Neuronal stem cell (in vitro differentiated cells): ENCODE measurements at regions not wholly inside any gene's neighbourhood (a gene's known extent, or its start where the extent isn't known, plus 50 kb on each side); places are given as distances from the start of the nearest gene placed in this dataset.

ENCODE experiments used
- DNase-seq: peaks from one replicate; pipeline ENCODE4 v3.0.0-alpha.2; 2013; ENCODE audit warnings: low spot score
- H2AFZ ChIP-seq: one replicate; pipeline ENCODE4 v1.6.1; 2013; ENCODE audit warnings: mild to moderate bottlenecking, low read length, inconsistent platforms
- H2AK5ac ChIP-seq: 2 replicates; pipeline ENCODE4 v1.6.1; 2013; ENCODE audit warnings: low read depth, mild to moderate bottlenecking, inconsistent platforms, low read length, moderate library complexity, mixed read lengths
- H2BK120ac ChIP-seq: 2 replicates; pipeline ENCODE4 v1.6.1; 2013; ENCODE audit warnings: low read depth, mild to moderate bottlenecking, inconsistent platforms, low read length, moderate library complexity, mixed read lengths
- H2BK12ac ChIP-seq: one replicate; pipeline ENCODE4 v1.6.1; 2013; ENCODE audit warnings: low read length, inconsistent platforms
- H2BK15ac ChIP-seq: 2 replicates; pipeline ENCODE4 v1.6.1; 2013; ENCODE audit warnings: mild to moderate bottlenecking, low read length, inconsistent platforms, mixed read lengths
- H2BK5ac ChIP-seq: one replicate; pipeline ENCODE4 v1.6.1; 2013; ENCODE audit warnings: inconsistent platforms, mild to moderate bottlenecking, low read length, moderate library complexity
- H3K14ac ChIP-seq: one replicate; pipeline ENCODE4 v1.6.1; 2013; ENCODE audit warnings: low read length, inconsistent platforms
- H3K18ac ChIP-seq: 2 replicates; pipeline ENCODE4 v1.6.1; 2013; ENCODE audit warnings: low read length, inconsistent platforms
- H3K23ac ChIP-seq: 2 replicates; pipeline ENCODE4 v1.6.1; 2013; ENCODE audit warnings: low read depth, mild to moderate bottlenecking, mixed read lengths, low read length, inconsistent platforms; ENCODE audit not compliant: poor library complexity
- H3K27ac ChIP-seq: replicated peaks from 3 replicates; pipeline ENCODE4 v1.5.1; 2013; ENCODE audit warnings: low read length, inconsistent platforms
- H3K27me3 ChIP-seq, 3 experiments: 2 replicates each; pipeline ENCODE4 v1.6.1; 2013; ENCODE audit warnings: low read length in 3 of 3, mild to moderate bottlenecking in 2 of 3, inconsistent platforms in 1 of 3, low read depth in 1 of 3, mixed read lengths in 1 of 3, moderate library complexity in 1 of 3; ENCODE audit not compliant: control insufficient read depth in 3 of 3, insufficient read depth in 3 of 3
- H3K36me3 ChIP-seq, 2 donors: replicated peaks in 1 of 2; 2 replicates each; pipeline ENCODE4 v1.6.1; 2013; ENCODE audit warnings: low read length in 2 of 2; ENCODE audit not compliant: control insufficient read depth in 2 of 2, insufficient read depth in 2 of 2
- H3K4ac ChIP-seq: 2 replicates; pipeline ENCODE4 v1.6.1; 2013; ENCODE audit warnings: inconsistent platforms, mild to moderate bottlenecking, low read length, moderate library complexity
- H3K4me1 ChIP-seq, 2 donors: 1 replicate in 1 of 2; 2 replicates in 1 of 2; pipeline ENCODE4 v1.6.1; 2013; ENCODE audit warnings: low read length in 2 of 2, low read depth in 1 of 2; ENCODE audit not compliant: control insufficient read depth in 2 of 2, insufficient read depth in 1 of 2
- H3K4me2 ChIP-seq: one replicate; pipeline ENCODE4 v1.6.1; 2013; ENCODE audit warnings: mild to moderate bottlenecking, low read length, inconsistent platforms; ENCODE audit not compliant: insufficient read depth, poor library complexity, severe bottlenecking
- H3K4me3 ChIP-seq, 2 donors: 2 replicates each; pipeline ENCODE4 v1.5.1; 2013; ENCODE audit warnings: low read length in 2 of 2, mild to moderate bottlenecking in 2 of 2, inconsistent platforms in 1 of 2, moderate library complexity in 1 of 2
- H3K79me1 ChIP-seq: one replicate; pipeline ENCODE4 v1.6.1; 2013; ENCODE audit warnings: low read depth, mild to moderate bottlenecking, inconsistent platforms, low read length, moderate library complexity
- H3K9ac ChIP-seq: one replicate; pipeline ENCODE4 v1.6.1; 2013; ENCODE audit warnings: mild to moderate bottlenecking, low read depth, low read length, inconsistent platforms; ENCODE audit not compliant: poor library complexity
- H3K9me3 ChIP-seq, 2 donors: replicated peaks in 1 of 2; 2 replicates each; pipeline versions ENCODE3 to v1.6.1; 2013; ENCODE audit warnings: low read length in 2 of 2, mild to moderate bottlenecking in 2 of 2, inconsistent platforms in 1 of 2, low read depth in 1 of 2, mixed read lengths in 1 of 2, moderate library complexity in 1 of 2; ENCODE audit not compliant: control insufficient read depth in 2 of 2, insufficient read depth in 1 of 2
- H4K8ac ChIP-seq: one replicate; pipeline ENCODE4 v1.6.1; 2013; ENCODE audit warnings: low read depth, mild to moderate bottlenecking, inconsistent platforms, low read length, moderate library complexity
- H4K91ac ChIP-seq: one replicate; pipeline ENCODE4 v1.6.1; 2013; ENCODE audit warnings: low read length, low read depth, mild to moderate bottlenecking, inconsistent platforms; ENCODE audit not compliant: poor library complexity
- WGBS, 2 donors: extraction: QIAGEN DNeasy Blood & Tissue Kit; methylation state at CpG; one replicate each; pipeline ENCODE4 v1.1.7; 2013; ENCODE audit warnings: missing lambda C conversion rate in 2 of 2, mixed read lengths in 1 of 2; ENCODE audit not compliant: insufficient read length in 2 of 2, insufficient replicate concordance in 1 of 2; ENCODE audit errors: extremely low coverage in 2 of 2; 5-methylcytosine and 5-hydroxymethylcytosine counted together

GRCh38 chr7:126378642-126379041 lies 874.1 kb downstream of the GRM8 start:
- no peak overlapping the region for H3K23ac ChIP-seq
- H2BK12ac ChIP-seq: no peak overlapping the region
- WGBS, 2 donors: no CpG with 5 or more reads among the region's 2 CpGs

DNA sequence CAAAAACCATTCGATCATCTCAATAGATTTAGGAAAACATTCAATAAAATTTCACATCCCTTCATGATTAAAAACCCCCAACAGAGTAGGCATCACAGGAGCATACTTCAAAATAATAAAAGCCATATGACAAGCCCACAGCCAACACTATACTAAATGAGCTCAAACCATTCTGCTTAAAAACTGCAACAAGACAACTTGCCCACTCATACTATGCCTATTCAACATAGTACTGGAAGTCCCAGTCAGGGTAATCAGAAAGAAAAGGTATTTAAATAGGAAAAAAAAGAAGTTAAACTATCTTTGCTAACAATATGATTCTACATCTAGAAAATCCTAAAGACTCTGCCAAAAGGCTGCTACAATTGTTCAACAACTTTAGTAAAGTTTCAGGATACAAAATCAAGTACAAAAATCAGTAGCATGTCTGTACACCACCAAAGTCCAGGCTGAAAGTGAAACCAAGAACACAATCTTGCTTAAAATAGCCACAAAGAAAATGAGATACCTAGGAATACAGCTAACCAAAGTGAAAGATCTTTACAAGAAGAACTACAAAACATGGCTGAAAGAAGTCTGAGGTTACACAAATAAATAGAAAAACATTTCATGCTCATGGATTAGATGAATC lies 882.6 kb downstream of the GRM8 start:
- H4K91ac ChIP-seq: no peak overlapping the region
- no peaks in the 10 kb centered on the region for H3K9me3 ChIP-seq
- no peak overlapping the region for H2BK12ac ChIP-seq
- H4K8ac ChIP-seq: no peak overlapping the region
- no peak overlapping the region for H3K27ac ChIP-seq
- H3K36me3 ChIP-seq: no peaks in the 10 kb centered on the region
- H3K27me3 ChIP-seq: no peaks in the 10 kb centered on the region
- no peak overlapping the region for H3K14ac ChIP-seq
- H3K4me2 ChIP-seq: no peak overlapping the region
- H3K4ac ChIP-seq: no peak overlapping the region
- no peak overlapping the region for H3K4me3 ChIP-seq
- no peaks in the 10 kb centered on the region for H3K79me1 ChIP-seq
- no peak overlapping the region for H2BK15ac ChIP-seq
- no peak overlapping the region for H3K18ac ChIP-seq
- H3K9ac ChIP-seq: no peak overlapping the region
- no peak overlapping the region for H2AK5ac ChIP-seq
- no peaks in the 10 kb centered on the region for H3K4me1 ChIP-seq
- no peak overlapping the region for H3K23ac ChIP-seq
- no peak overlapping the region for H2AFZ ChIP-seq
- H2BK5ac ChIP-seq: no peak overlapping the region
- whole genome bisulfite sequencing, 2 donors: no CpG with 5 or more reads among the region's 1 CpG
- no peak for DNase-seq
- no peak overlapping the region for H2BK120ac ChIP-seq

More at GRCh38 chr7:126378642-126379041, 874.1 kb downstream of the GRM8 start:
- Histone ChIP-seq H3K4me2 (no peak overlapping the region), H4K91ac (no peak overlapping the region), H2BK120ac (no peak overlapping the region), H3K27ac (no peak overlapping the region), H3K14ac (no peak overlapping the region), H3K27me3 (no peaks in the 10 kb centered on the region), H3K9ac (no peak overlapping the region), H3K36me3 (no peaks in the 10 kb centered on the region), H3K4me3 (no peak overlapping the region), H2AFZ (no peak overlapping the region), H3K18ac (no peak overlapping the region), H3K9me3 (no peaks in the 10 kb centered on the region), H3K79me1 (no peaks in the 10 kb centered on the region), H2BK15ac (no peak overlapping the region), H2AK5ac (no peak overlapping the region), H4K8ac (no peak overlapping the region), H3K4ac (no peak overlapping the region), H2BK5ac (no peak overlapping the region), H3K4me1 (peaks cover 0 to 3% of the 10 kb centered on the region in 2 donors)
- no peak for DNase-seq

GRCh38 chr7:126362746-126363145 lies 890.0 kb downstream of the GRM8 start:
- Histone ChIP-seq H3K4me3 (no peak overlapping the region), H3K9ac (no peak overlapping the region), H2BK12ac (no peak overlapping the region), H2AFZ (no peak overlapping the region), H2BK120ac (no peak overlapping the region), H3K27ac (no peak overlapping the region), H4K8ac (no peak overlapping the region), H4K91ac (no peak overlapping the region), H2BK5ac (no peak overlapping the region), H3K4ac (no peak overlapping the region), H3K4me2 (no peak overlapping the region), H3K14ac (no peak overlapping the region), H2BK15ac (no peak overlapping the region), H3K27me3 (no peaks in the 10 kb centered on the region), H3K79me1 (no peaks in the 10 kb centered on the region), H3K4me1 (no peaks in the 10 kb centered on the region), H3K36me3 (no peaks in the 10 kb centered on the region), H2AK5ac (no peak overlapping the region), H3K23ac (no peak overlapping the region), H3K9me3 (no peaks in the 10 kb centered on the region), H3K18ac (no peak overlapping the region)
- WGBS, 2 donors: no CpG with 5 or more reads among the region's 1 CpG
- no peak for DNase-seq

GRCh38 chr7:126361183-126361582 lies 891.6 kb downstream of the GRM8 start:
- H3K9ac ChIP-seq: no peak overlapping the region
- no peak overlapping the region for H2BK12ac ChIP-seq
- WGBS, 2 donors: no CpG with 5 or more reads among the region's 3 CpGs
- H3K4ac ChIP-seq: no peak overlapping the region
- H3K4me2 ChIP-seq: no peak overlapping the region
- no peak overlapping the region for H3K4me3 ChIP-seq
- no peak overlapping the region for H3K27ac ChIP-seq
- no peak overlapping the region for H2BK5ac ChIP-seq
- no peak overlapping the region for H3K14ac ChIP-seq
- H2AK5ac ChIP-seq: no peak overlapping the region
- no peak overlapping the region for H2AFZ ChIP-seq
- no peak overlapping the region for H4K8ac ChIP-seq
- H3K18ac ChIP-seq: no peak overlapping the region
- H4K91ac ChIP-seq: no peak overlapping the region
- no peaks in the 10 kb centered on the region for H3K4me1 ChIP-seq
- H3K9me3 ChIP-seq: no peaks in the 10 kb centered on the region
- H3K79me1 ChIP-seq: no peaks in the 10 kb centered on the region
- no peak overlapping the region for H2BK120ac ChIP-seq
- no peak for DNase-seq
- H3K36me3 ChIP-seq: no peaks in the 10 kb centered on the region
- no peaks in the 10 kb centered on the region for H3K27me3 ChIP-seq
- no peak overlapping the region for H2BK15ac ChIP-seq
- no peak overlapping the region for H3K23ac ChIP-seq
